Suppressor macrophage (primary cell): ENCODE measurements at regions not wholly inside any gene's neighbourhood (a gene's known extent, or its start where the extent isn't known, plus 50 kb on each side); places are given as distances from the start of the nearest gene placed in this dataset.
A peak's percentile ranks its signal among the peaks of the same experiment; 100 is the strongest.
"Not testable (repeated sequence)": the region's sequence is repeated elsewhere in the genome, so short reads cannot be mapped to it uniquely, and the experiment has no call there.

Experiments
- DNase-seq, 4 experiments: peaks; one replicate each; pipeline ENCODE4 v3.0.0-alpha.2; 2020 to 2022

- no peak for DNase-seq
Observed at GRCh38 chr7:29649876-29650275, 86.2 kb downstream of the PRR15 start.

- DNase-seq, result no peak
Observed at GRCh38 chr7:29651477-29651876, 87.8 kb downstream of the PRR15 start.

- no peak for DNase-seq
Observed at GRCh38 chr7:29652556-29652955, 88.9 kb downstream of the PRR15 start.

GRCh38 chr7:29654340-29654739 is 90.7 kb downstream of the PRR15 start:
- DNase-seq, result peak in 1 of 4 experiments; percentile 3

GRCh38 chr7:29657288-29657687 is 93.7 kb downstream of the PRR15 start:
- no peak for DNase-seq

GRCh38 chr7:29657856-29658255 is 94.2 kb downstream of the PRR15 start:
- no peak for DNase-seq

- DNase-seq, result not testable (repeated sequence)
Observed at GRCh38 chr7:29659213-29659612, 95.6 kb downstream of the PRR15 start.

GRCh38 chr7:29662899-29663298 is 99.3 kb downstream of the PRR15 start:
- DNase-seq, result peak in 1 of 4 experiments; percentile 4

GRCh38 chr7:29664999-29665398 is 101.4 kb downstream of the PRR15 start:
- not testable (repeated sequence) for DNase-seq

GRCh38 chr7:29667096-29667669 is 103.5 kb downstream of the PRR15 start:
- not testable (repeated sequence) for DNase-seq

GRCh38 chr7:29671286-29671685 is 107.7 kb downstream of the PRR15 start:
- DNase-seq, result not testable (repeated sequence)

- not testable (repeated sequence) for DNase-seq
Observed at GRCh38 chr7:29673635-29674034, 110.0 kb downstream of the PRR15 start.

GRCh38 chr7:29674626-29675025 is 111.0 kb downstream of the PRR15 start:
- DNase-seq, result not testable (repeated sequence)

- not testable (repeated sequence) for DNase-seq
Observed at GRCh38 chr7:29677254-29677653, 113.6 kb downstream of the PRR15 start.

GRCh38 chr7:29679963-29680362 is 116.3 kb downstream of the PRR15 start:
- DNase-seq, result not testable (repeated sequence)

GRCh38 chr7:29680601-29681000 is 117.0 kb downstream of the PRR15 start:
- DNase-seq, result not testable (repeated sequence)

GRCh38 chr7:29684151-29684786 is 120.6 kb downstream of the PRR15 start:
- DNase-seq, result peak in 2 of 4 experiments; percentile 2 to 9

- peak; percentile 68 to 87 (median 74) for DNase-seq
Observed at GRCh38 chr7:29684787-29685650, 121.3 kb upstream of the WIPF3 start.

GRCh38 chr7:29685651-29686271 is 120.5 kb upstream of the WIPF3 start:
- DNase-seq, result peak in 2 of 4 experiments; percentile 6 to 20

- DNase-seq, result not testable (repeated sequence)
Observed at GRCh38 chr7:29690510-29690909, 115.8 kb upstream of the WIPF3 start.

- DNase-seq, result not testable (repeated sequence)
Observed at GRCh38 chr7:29696402-29696801, 109.9 kb upstream of the WIPF3 start.

GRCh38 chr7:29699723-29700122 is 106.6 kb upstream of the WIPF3 start:
- DNase-seq, result not testable (repeated sequence)

GRCh38 chr7:29701540-29701939 is 104.8 kb upstream of the WIPF3 start:
- not testable (repeated sequence) for DNase-seq
